Hepatocyte (in vitro differentiated cells): ENCODE measurements at regions not wholly inside any gene's neighbourhood (a gene's known extent, or its start where the extent isn't known, plus 50 kb on each side); places are given as distances from the start of the nearest gene placed in this dataset.

Experiments
- CTCF ChIP-seq: fragments of 200-600 bp; sonication (generic); IDR thresholded peaks from 2 replicates; pipeline ENCODE4 v1.5.1; 2016; ENCODE audit warnings: antibody characterized with exemption, mild to moderate bottlenecking; ENCODE audit not compliant: poor library complexity
- EZH2 ChIP-seq: fragments of 200-600 bp; sonication (generic); IDR thresholded peaks from 2 replicates; pipeline ENCODE4 v1.6.1; 2016; ENCODE audit warnings: antibody characterized with exemption, mild to moderate bottlenecking, borderline replicate concordance

DNA sequence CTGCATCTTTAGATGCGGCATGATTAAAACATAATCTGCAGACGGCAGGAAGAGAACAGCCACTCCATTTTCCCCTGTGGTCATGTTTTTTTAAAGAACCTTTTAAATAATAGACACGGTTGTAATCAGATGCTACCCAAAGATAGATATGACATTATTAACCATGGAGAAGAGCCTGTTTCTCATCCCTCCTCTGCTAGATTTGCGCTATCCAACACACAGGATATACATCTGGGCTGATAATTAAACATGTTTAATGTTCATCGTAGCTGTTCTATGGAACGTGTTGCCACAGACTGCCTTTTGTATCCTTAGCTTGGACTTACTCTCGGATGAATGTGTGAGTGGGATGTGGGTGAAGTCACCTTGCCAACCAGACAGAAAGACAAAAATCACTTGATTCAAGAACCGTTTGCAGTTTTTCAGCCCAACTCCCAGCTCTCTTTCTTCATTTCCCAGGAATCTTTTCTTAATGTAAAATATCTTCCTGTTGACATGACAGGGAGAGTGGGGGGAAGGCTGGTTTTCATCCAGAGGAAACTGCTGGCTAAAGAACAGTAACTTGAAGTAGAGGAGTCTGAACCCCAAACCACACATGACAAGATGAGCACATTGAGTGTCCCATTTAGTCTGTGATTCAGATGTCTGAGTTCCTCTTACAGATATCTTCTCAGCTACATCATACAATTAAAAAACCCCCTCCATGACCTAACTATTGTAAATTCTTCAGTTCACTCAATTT is 118.6 kb upstream of the PRICKLE2 start:
- TF ChIP-seq EZH2, result no peak
- TF ChIP-seq CTCF, result no peak
